GM23338 (cell line): ENCODE measurements at regions not wholly inside any gene's neighbourhood (a gene's known extent, or its start where the extent isn't known, plus 50 kb on each side); places are given as distances from the start of the nearest gene placed in this dataset.

Experiments used
- CREB1 ChIP-seq: fragments of 250-450 bp; sonication (Bioruptor Pico); IDR thresholded peaks from 2 replicates; pipeline ENCODE4 v1.5.0; 2020; ENCODE audit warnings: low read depth, mild to moderate bottlenecking, moderate library complexity
- CTCF ChIP-seq, 2 experiments: fragments of 200-600 bp in 1 of 2; sonication (generic) in 1 of 2; conservative IDR thresholded peaks; 2 replicates each; pipeline versions ENCODE4 v1.5.1 to v1.6.1; 2016 to 2017; ENCODE audit warnings: antibody characterized with exemption in 2 of 2, low read depth in 2 of 2, mild to moderate bottlenecking in 2 of 2, moderate library complexity in 1 of 2
- EZH2 ChIP-seq: fragments of 200-600 bp; sonication (generic); IDR thresholded peaks from one replicate; pipeline ENCODE4 v1.8.0; 2017; ENCODE audit warnings: antibody characterized with exemption, mild to moderate bottlenecking, low read depth; ENCODE audit not compliant: unreplicated experiment
- EZH2phosphoT487 ChIP-seq: fragments of 200-600 bp; sonication (generic); IDR thresholded peaks from one replicate; pipeline ENCODE4 v1.8.1; 2018; ENCODE audit warnings: antibody characterized with exemption; ENCODE audit not compliant: unreplicated experiment
- JUNB ChIP-seq: IDR thresholded peaks from one replicate; pipeline ENCODE4 v1.6.1; 2016; ENCODE audit warnings: antibody characterized with exemption; ENCODE audit not compliant: unreplicated experiment
- NANOG ChIP-seq: IDR thresholded peaks from 2 replicates; pipeline ENCODE4 v1.6.1; 2016; ENCODE audit warnings: antibody characterized with exemption, borderline replicate concordance
- POLR2AphosphoS5 ChIP-seq: IDR thresholded peaks from 2 replicates; pipeline ENCODE4 v1.6.1; 2016; ENCODE audit warnings: antibody characterized with exemption, low read depth
- REST ChIP-seq: IDR thresholded peaks from one replicate; pipeline ENCODE4 v1.6.1; 2018; ENCODE audit warnings: antibody characterized with exemption; ENCODE audit not compliant: unreplicated experiment
- STAT1 ChIP-seq: IDR thresholded peaks from one replicate; pipeline ENCODE4 v1.6.1; 2016; ENCODE audit warnings: antibody characterized with exemption; ENCODE audit not compliant: unreplicated experiment
- ZNF114 ChIP-seq: fragments of 250-450 bp; sonication (Bioruptor Pico); IDR thresholded peaks from 2 replicates; pipeline ENCODE4 v1.5.0; 2020; ENCODE audit warnings: mild to moderate bottlenecking, moderate library complexity
- ZNF331 ChIP-seq: fragments of 250-450 bp; sonication (Bioruptor Pico); IDR thresholded peaks from 2 replicates; pipeline ENCODE4 v1.5.0; 2020; ENCODE audit warnings: low read depth, mild to moderate bottlenecking, moderate library complexity
- TF ChIP-seq, protein P1 (sequence below): IDR thresholded peaks from 2 replicates; pipeline ENCODE4 v1.6.1; 2016; ENCODE audit warnings: antibody characterized with exemption

DNA sequence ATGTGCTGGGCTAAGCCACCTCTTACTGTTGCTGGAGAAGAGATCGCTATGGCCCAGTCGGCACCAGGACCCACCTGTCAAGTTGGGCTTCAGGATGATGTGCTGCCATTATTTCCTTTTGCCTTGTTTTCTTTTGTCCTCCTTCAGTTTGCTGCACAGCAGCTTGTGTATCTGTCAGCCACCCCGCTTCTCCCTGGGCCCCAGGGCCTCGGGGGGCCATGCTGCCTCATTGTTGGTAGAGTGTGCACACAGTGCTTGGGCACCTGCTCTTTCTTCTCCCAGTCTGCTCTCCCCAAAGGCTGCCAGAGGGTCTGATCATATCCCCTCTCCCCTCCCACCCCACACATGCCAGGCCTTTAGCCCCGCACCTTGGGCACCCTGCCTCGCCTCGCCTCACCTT is 185.5 kb upstream of the ATP10A start:
- TF ChIP-seq POLR2AphosphoS5 = no peak
- no peak for TF ChIP-seq CTCF (conservative IDR thresholded peaks at IDR 0.05; ENCODE audit: low read depth in 2 of 2)
- no peak for TF ChIP-seq CREB1 (CRISPR knock-in tag)
- TF ChIP-seq NANOG = no peak
- TF ChIP-seq EZH2 = no peak
- TF ChIP-seq REST = no peak
- TF ChIP-seq EZH2phosphoT487 = no peak
- no peak for TF ChIP-seq STAT1
- no peak for TF ChIP-seq JUNB
- no peak for TF ChIP-seq ZNF331
- TF ChIP-seq, protein P1, sequence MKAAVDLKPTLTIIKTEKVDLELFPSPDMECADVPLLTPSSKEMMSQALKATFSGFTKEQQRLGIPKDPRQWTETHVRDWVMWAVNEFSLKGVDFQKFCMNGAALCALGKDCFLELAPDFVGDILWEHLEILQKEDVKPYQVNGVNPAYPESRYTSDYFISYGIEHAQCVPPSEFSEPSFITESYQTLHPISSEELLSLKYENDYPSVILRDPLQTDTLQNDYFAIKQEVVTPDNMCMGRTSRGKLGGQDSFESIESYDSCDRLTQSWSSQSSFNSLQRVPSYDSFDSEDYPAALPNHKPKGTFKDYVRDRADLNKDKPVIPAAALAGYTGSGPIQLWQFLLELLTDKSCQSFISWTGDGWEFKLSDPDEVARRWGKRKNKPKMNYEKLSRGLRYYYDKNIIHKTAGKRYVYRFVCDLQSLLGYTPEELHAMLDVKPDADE = no peak
- no peak for TF ChIP-seq ZNF114 (CRISPR knock-in tag)
